ENCODE measurements at regions not wholly inside any gene's neighbourhood (a gene's known extent, or its start where the extent isn't known, plus 50 kb on each side); places are given as distances from the start of the nearest gene placed in this dataset.

- no peak for TF ChIP-seq CTCF (IDR thresholded peaks at IDR 0.05; ENCODE audit: low read depth, low read length, poor library complexity, severe bottlenecking)
- no peak for TF ChIP-seq EZH2phosphoT487 (IDR thresholded peaks at IDR 0.05; ENCODE audit: borderline replicate concordance, low read length)
These were observed 129.8 kb upstream of the CHODL start for GRCh38 chr21:18114810-18115209.

All from DOHH2 (cell line).